HepG2 (cell line): ENCODE measurements at regions not wholly inside any gene's neighbourhood (a gene's known extent, or its start where the extent isn't known, plus 50 kb on each side); places are given as distances from the start of the nearest gene placed in this dataset.

Experiments used
- ATAC-seq: fragments of 200-7000 bp; cut with Tn5 transposase; 3 replicates; pipeline ENCODE4 v1.9.1; 2020; ENCODE audit warnings: mild to moderate bottlenecking, moderate library complexity
- BruUV-seq: library from RNA; stranded (reverse); fragments of 400-500 nt; replicated peaks from 2 replicates; lab custom pipeline; 2021; lab: Mats Ljungman, UMichigan
- CTCF ChIA-PET: fragments of 300-600 bp; formaldehyde crosslinking; extraction: SDS; loops from one replicate; lab custom pipeline; 2021; ENCODE audit warnings: low total read pairs, inconsistent platforms, low intra/inter-chr PET ratio; lab: Yijun Ruan, JAX
- POLR2A ChIA-PET: fragments of 350-600 bp; sonication (Branson Sonifier 250); formaldehyde crosslinking; loops from one replicate; lab custom pipeline; 2020; ENCODE audit warnings: antibody characterized with exemption, inconsistent platforms; lab: Yijun Ruan, JAX
- DNase-seq: peaks from one replicate; pipeline ENCODE4 v3.0.0-alpha.2; 2015; ENCODE audit warnings: low spot score
- FAIRE-seq: peaks from 3 replicates; lab custom pipeline; 2011; peaks lifted over from hg19 to GRCh38; lab: Jason Lieb, UNC
- H2AFZ ChIP-seq: one replicate; pipeline ENCODE4 v1.6.1; 2011; ENCODE audit warnings: low read length, inconsistent platforms
- H3K27ac ChIP-seq: fragments of 300-600 bp; 3 replicates; pipeline ENCODE4 v1.8.0; 2011; ENCODE audit warnings: mixed run types, mild to moderate bottlenecking, mixed read lengths, low read length, inconsistent platforms; ENCODE audit not compliant: insufficient read depth; ENCODE audit errors: extremely low read length
- H3K27me3 ChIP-seq, 2 experiments: fragments of 200-600 bp in 1 of 2; 2 replicates in 1 of 2; 3 replicates in 1 of 2; pipeline versions ENCODE4 v1.6.0 to v1.8.0; 2011; ENCODE audit warnings: low read length in 2 of 2, mild to moderate bottlenecking in 2 of 2, moderate library complexity in 2 of 2, inconsistent platforms in 1 of 2; ENCODE audit not compliant: insufficient read depth in 2 of 2, control insufficient read depth in 1 of 2
- H3K36me3 ChIP-seq, 2 experiments: fragments of 200-600 bp in 1 of 2; replicated peaks in 1 of 2; 2 replicates in 1 of 2; 3 replicates in 1 of 2; pipeline versions ENCODE4 v1.5.1 to v1.8.0; 2011; ENCODE audit warnings: low read length in 2 of 2, inconsistent platforms in 1 of 2; ENCODE audit not compliant: insufficient read depth in 2 of 2, control insufficient read depth in 1 of 2
- H3K4me1 ChIP-seq: 2 replicates; pipeline ENCODE4 v1.5.1; 2012; ENCODE audit warnings: low read length, inconsistent platforms; ENCODE audit not compliant: insufficient read depth
- H3K4me2 ChIP-seq: 2 replicates; pipeline ENCODE4 v1.6.0; 2011; ENCODE audit warnings: low read depth, low read length, inconsistent platforms
- H3K4me3 ChIP-seq, 3 experiments: fragments of 200-600 bp in 1 of 3; sonication (generic), shearing (Covaris generic) in 1 of 3; replicated peaks in 1 of 3; 2 replicates each; pipeline ENCODE4 v1.5.1; 2011 to 2016; ENCODE audit warnings: low read length in 3 of 3, inconsistent platforms in 2 of 3, low read depth in 2 of 3, mild to moderate bottlenecking in 2 of 3, control low read depth in 1 of 3, mixed read lengths in 1 of 3; ENCODE audit not compliant: insufficient read depth in 1 of 3
- H3K79me2 ChIP-seq: one replicate; pipeline ENCODE4 v1.6.1; 2011; ENCODE audit warnings: low read length, inconsistent platforms; ENCODE audit not compliant: insufficient read depth
- H3K9ac ChIP-seq: 2 replicates; pipeline ENCODE4 v1.6.0; 2011; ENCODE audit warnings: mild to moderate bottlenecking, low read depth, low read length, inconsistent platforms; ENCODE audit not compliant: insufficient read depth
- H3K9me3 ChIP-seq: 2 replicates; pipeline ENCODE4 v1.5.1; 2012; ENCODE audit warnings: mild to moderate bottlenecking, low read length
- H4K20me1 ChIP-seq: 2 replicates; pipeline ENCODE4 v1.6.0; 2011; ENCODE audit warnings: inconsistent platforms, mild to moderate bottlenecking, low read length, moderate library complexity; ENCODE audit not compliant: insufficient read depth
- ARNT2 ChIP-seq: sonication (generic); formaldehyde crosslinking; IDR thresholded peaks from 2 replicates; pipeline ENCODE4 v1.8.0; 2022; ENCODE audit warnings: mild to moderate bottlenecking, low read depth, missing genetic modification reagents, moderate library complexity
- ATRX ChIP-seq: sonication (generic); formaldehyde crosslinking; IDR thresholded peaks from 2 replicates; pipeline ENCODE4 v1.4.0; 2020; ENCODE audit warnings: missing genetic modification reagents, borderline replicate concordance
- CENPBD1 ChIP-seq: sonication (generic); formaldehyde crosslinking; IDR thresholded peaks from 2 replicates; pipeline ENCODE4 v1.8.0; 2022; ENCODE audit warnings: missing genetic modification reagents, low read depth, mild to moderate bottlenecking, borderline replicate concordance
- DMAP1 ChIP-seq: IDR thresholded peaks from 2 replicates; pipeline ENCODE4 v1.6.1; 2016
- E2F1 ChIP-seq: sonication (generic); formaldehyde crosslinking; IDR thresholded peaks from 2 replicates; pipeline ENCODE4 v1.5.0; 2020; ENCODE audit warnings: missing genetic modification reagents
- GATA4 ChIP-seq: sonication (generic); IDR thresholded peaks from 2 replicates; pipeline ENCODE4 v1.6.1; 2016; ENCODE audit warnings: antibody characterized with exemption, low read depth, borderline replicate concordance
- MBNL3 ChIP-seq: fragments of 250-450 bp; sonication (Bioruptor Pico); conservative IDR thresholded peaks from 2 replicates; pipeline ENCODE4 v1.8.0; 2022; ENCODE audit warnings: mild to moderate bottlenecking, inconsistent platforms
- MTA1 ChIP-seq: sonication (generic); formaldehyde crosslinking; IDR thresholded peaks from 2 replicates; pipeline ENCODE4 v1.4.0; 2020; ENCODE audit warnings: missing genetic modification reagents, mild to moderate bottlenecking, borderline replicate concordance
- TFAP4 ChIP-seq: sonication (generic); IDR thresholded peaks from 2 replicates; pipeline ENCODE4 v1.6.1; 2016; ENCODE audit warnings: low read depth, borderline replicate concordance
- U2AF2 ChIP-seq: fragments of 200-400 bp; formaldehyde crosslinking; IDR thresholded peaks from 2 replicates; pipeline ENCODE4 v1.6.1; 2017; ENCODE audit warnings: low read depth, mild to moderate bottlenecking, low read length
- ZNF609 ChIP-seq: sonication (generic); formaldehyde crosslinking; IDR thresholded peaks from 2 replicates; pipeline ENCODE4 v1.4.0; 2020; ENCODE audit warnings: mild to moderate bottlenecking, missing genetic modification reagents, borderline replicate concordance
- ZNF709 ChIP-seq: sonication (generic); formaldehyde crosslinking; IDR thresholded peaks from 2 replicates; pipeline ENCODE4 v1.5.0; 2020; ENCODE audit warnings: mild to moderate bottlenecking, missing genetic modification reagents
- WGBS: methylation state at CpG from one replicate; pipeline ENCODE4 v1.1.6; 2017; ENCODE audit warnings: low lambda C conversion rate; 5-methylcytosine and 5-hydroxymethylcytosine counted together
- in situ Hi-C: cut with HindIII; loops from 2 replicates; pipeline ENCODE4 v1.10.0; 2017; ENCODE audit warnings: low pct_unique_long_range_greater_than_20kb; ENCODE audit not compliant: extremely low pct_ligation_motif_present
- intact Hi-C: fragments of 100-400 bp; cut with micrococcal nuclease; formaldehyde crosslinking; loops from one replicate; pipeline ENCODE4 v1.10.0; 2022; ENCODE audit not compliant: unreplicated experiment
- TF ChIP-seq, protein P1 (sequence below): sonication (generic); formaldehyde crosslinking; conservative IDR thresholded peaks from 2 replicates; pipeline ENCODE4 v1.8.0; 2022; ENCODE audit warnings: low read depth, missing genetic modification reagents
- TF ChIP-seq, protein P2 (sequence below): sonication (generic); formaldehyde crosslinking; IDR thresholded peaks from 2 replicates; pipeline ENCODE4 v1.5.0; 2020; ENCODE audit warnings: missing genetic modification reagents

- in situ Hi-C loops (no loop called here), intact Hi-C loops (no loop called here)
- ATAC-seq (no peak), DNase-seq (no peak), FAIRE-seq (no peak)
- Histone ChIP-seq H3K4me1 (no peaks in the 10 kb centered on the region), H3K36me3 (no peaks in the 10 kb centered on the region), H2AFZ (no peak overlapping the region), H3K27me3 (no peaks in the 10 kb centered on the region), H3K79me2 (no peaks in the 10 kb centered on the region), H3K27ac (no peak overlapping the region), H3K9me3 (no peaks in the 10 kb centered on the region), H3K4me3 (no peak overlapping the region), H4K20me1 (no peaks in the 10 kb centered on the region), H3K9ac (no peak overlapping the region), H3K4me2 (no peak overlapping the region)
- BruUV-seq, result no TSS peak
- ChIA-PET CTCF (no interaction called here), POLR2A (no interaction called here)
- 54% methylated on average over 2 of the region's 2 CpGs for WGBS
- no peak for TF ChIP-seq MTA1 (CRISPR knock-in tag)
- no peak for TF ChIP-seq ARNT2 (CRISPR knock-in tag)
- TF ChIP-seq U2AF2, result no peak
- no peak for TF ChIP-seq ATRX
- no peak for TF ChIP-seq TFAP4
- no peak for TF ChIP-seq ZNF709
- TF ChIP-seq CENPBD1, result no peak
- TF ChIP-seq DMAP1 (CRISPR knock-in tag), result no peak
- TF ChIP-seq, protein P1, sequence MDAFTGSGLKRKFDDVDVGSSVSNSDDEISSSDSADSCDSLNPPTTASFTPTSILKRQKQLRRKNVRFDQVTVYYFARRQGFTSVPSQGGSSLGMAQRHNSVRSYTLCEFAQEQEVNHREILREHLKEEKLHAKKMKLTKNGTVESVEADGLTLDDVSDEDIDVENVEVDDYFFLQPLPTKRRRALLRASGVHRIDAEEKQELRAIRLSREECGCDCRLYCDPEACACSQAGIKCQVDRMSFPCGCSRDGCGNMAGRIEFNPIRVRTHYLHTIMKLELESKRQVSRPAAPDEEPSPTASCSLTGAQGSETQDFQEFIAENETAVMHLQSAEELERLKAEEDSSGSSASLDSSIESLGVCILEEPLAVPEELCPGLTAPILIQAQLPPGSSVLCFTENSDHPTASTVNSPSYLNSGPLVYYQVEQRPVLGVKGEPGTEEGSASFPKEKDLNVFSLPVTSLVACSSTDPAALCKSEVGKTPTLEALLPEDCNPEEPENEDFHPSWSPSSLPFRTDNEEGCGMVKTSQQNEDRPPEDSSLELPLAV (CRISPR knock-in tag), result no peak
- TF ChIP-seq, protein P2, sequence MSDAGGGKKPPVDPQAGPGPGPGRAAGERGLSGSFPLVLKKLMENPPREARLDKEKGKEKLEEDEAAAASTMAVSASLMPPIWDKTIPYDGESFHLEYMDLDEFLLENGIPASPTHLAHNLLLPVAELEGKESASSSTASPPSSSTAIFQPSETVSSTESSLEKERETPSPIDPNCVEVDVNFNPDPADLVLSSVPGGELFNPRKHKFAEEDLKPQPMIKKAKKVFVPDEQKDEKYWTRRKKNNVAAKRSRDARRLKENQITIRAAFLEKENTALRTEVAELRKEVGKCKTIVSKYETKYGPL, result no peak
- TF ChIP-seq E2F1 (CRISPR knock-in tag), result no peak
- no peak for TF ChIP-seq MBNL3
- TF ChIP-seq ZNF609 (CRISPR knock-in tag), result no peak
- no peak for TF ChIP-seq GATA4
These were observed 735.1 kb downstream of the TYW1 start for GRCh38 chr7:67731704-67732103.
